ENCODE measurements at regions not wholly inside any gene's neighbourhood (a gene's known extent, or its start where the extent isn't known, plus 50 kb on each side); places are given as distances from the start of the nearest gene placed in this dataset.

DNA sequence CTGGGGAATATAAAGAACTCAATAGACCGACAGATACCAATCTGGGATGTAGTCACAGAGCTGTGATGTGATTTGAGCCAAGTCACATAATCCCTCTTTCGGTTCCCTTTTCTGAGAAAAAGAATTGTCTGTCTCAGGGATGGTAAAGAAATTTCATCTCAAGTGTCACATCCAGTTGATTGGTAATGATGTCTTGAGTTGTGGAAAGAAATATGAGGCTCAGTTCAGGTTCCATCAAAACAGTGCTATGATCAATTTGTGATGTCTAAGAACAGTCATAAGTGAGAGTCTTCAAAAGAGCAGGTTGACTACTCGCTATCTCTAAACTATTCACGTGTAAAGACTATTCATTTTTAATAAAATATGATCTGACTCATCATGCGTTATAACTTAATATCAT is 223.3 kb downstream of the METTL4 start:
- no peak for DNase-seq

DNA sequence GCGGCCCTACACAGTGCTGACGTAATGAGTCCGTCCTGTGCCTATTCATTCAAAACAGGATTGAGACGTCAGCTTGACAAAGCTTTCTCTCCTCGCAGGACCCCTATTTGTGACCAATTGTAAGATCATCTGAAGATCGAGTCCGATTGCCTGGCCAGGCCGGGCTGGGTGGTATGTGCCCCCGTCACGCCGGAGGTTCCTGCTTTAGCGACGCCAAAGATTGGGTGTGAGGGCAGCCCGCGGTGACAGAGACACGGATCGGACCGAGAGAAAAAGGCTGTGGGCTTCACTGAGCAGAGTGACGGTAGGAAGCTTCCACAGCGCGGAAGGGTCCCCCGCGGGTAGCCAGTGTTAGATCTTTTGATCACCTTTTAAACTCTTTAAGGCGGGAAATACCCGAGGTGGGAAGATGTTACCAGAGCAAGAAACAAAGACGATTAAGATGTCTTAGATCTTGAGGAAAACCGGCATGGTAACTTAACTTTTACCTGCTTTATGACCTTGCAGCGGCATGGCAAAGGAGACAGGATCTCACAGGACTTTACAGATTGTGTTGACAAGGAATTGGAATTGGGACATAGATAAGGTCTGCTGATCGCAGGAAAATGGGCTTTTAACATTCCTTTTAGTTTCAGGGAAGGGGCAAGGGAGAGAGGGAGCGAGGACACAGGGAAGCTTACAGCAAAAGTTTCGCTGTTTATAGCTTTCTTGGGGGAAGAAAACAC is 220.0 kb downstream of the METTL4 start:
- DNase-seq, result no peak

DNA sequence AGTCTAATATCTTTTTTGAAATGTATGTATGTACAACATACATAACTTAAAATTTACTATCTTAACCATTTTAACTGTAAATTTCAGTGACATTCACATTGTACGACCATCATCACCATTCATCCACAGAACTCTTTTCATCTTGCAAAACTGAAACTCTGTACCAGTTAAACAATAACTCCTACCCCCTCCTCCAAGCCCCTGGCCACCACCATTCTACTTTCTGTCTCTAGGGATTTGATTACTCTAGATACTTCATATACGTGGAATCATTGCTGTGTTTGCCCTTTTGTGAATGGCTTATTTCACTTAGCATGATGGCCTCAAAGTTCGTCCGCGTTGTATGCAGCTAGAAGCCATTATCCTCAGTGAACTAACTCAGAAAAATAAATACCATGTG is 217.0 kb downstream of the METTL4 start:
- DNase-seq, result no peak

DNA sequence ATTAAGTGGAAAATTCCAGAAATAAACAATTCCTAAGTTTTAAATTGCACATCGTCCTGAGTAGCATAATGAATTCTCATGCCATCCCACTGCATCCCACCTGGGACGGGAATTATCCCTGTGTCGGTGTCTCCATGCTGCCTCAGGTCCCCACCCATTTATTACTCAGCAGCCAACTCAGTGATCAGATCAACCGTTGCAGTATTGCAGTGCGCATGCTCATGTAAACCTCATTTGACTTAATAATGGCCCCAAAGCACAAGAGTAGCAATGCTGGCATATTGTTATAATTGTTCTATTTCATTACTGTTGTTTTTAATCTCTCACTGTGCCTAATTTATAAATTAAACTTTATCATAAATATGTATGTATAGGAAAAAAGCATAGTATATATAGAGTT is 214.4 kb downstream of the METTL4 start:
- DNase-seq, result no peak

DNA sequence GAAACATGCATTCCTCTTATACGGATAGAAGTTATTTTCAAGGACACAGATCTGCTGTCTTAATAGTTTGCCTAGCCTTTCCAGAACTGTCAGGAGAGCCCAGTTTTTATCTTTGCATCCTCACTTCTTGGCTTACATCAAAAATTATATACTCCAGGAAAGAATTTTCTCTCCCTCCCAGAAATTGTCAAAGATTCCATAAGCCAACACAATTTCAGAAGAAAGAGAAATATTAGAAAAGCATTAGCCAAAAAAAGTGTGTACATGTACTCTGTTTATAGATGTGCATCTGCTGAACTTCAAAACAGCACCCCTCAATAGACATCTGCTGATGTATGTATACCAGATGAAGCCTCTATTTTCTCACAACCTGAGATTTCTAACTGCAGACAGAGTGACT is 210.4 kb downstream of the METTL4 start:
- no peak for DNase-seq

DNA sequence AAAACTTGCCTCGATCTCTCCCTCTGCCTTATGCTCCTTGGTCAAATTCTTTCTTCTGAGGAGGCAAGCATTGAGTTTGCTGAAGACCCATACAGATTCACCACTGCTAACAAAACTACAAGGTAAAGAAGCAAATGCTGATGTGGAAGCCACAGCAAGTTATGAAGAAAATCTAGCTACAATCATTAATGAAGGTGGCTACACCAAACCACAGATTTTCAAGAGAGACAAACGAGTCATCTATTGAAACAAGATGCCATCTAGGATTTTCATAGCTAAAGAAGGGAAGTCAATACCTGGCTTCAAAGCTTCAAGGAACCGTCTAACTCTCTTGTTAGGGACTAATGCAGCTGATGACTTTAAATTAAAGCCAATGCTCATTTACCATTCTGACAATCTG is 203.2 kb downstream of the METTL4 start:
- DNase-seq, result no peak

DNA sequence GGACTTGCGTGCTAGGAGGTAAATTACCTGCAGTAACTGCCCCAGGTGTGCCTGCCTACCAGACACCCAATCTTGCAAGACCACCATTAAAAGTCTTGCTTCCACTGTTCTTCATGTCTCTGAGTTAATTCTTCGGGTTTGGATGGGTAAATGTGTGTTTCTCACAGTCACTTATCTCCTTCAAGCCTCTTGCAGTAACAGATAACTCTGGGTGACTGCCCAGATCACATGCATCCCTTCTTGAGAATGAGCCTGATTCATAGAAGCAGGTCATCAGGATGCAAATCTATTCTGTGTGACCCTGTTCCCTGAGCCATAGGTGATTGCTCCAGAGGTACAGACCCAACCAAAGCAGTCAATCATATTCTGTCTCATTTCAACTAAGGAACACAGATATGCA is 194.6 kb downstream of the METTL4 start:
- DNase-seq, result no peak

DNA sequence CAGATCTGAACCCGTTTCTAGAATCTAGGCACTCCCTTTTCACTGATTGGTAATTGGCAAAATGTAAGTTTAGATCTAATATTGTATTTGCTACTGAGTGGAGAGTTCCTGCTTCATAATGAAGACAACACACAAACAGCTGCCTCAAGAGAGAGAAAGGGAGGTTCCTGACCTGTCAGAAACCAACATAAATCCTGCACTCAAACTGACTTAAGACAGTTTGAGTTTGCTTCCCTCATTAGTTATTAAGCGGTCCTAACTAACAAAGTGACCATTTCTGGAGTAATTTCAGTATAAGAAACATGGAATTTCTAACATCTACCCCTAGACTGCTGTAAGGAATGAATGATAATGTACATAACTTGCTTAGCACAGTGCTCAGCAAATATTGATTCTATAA is 191.2 kb downstream of the METTL4 start:
- no peak for DNase-seq

DNA sequence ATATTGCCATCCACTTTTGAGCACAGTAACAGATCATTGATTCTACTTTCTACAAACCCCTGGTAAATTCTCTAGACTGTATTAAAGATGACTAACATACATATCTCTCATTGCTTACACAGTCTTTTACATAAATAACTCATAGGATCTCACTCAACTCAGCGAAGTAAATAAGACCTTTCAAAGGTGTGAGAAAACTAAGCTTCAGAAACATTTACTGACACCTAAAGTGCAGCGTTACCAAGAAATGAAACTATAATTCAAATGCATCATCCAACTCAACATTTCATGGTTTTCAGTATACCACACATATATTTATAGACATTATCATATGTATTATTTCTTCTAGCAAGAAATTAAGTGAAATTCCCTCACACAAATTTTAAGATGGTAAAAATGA is 189.8 kb downstream of the METTL4 start:
- no peak for DNase-seq

DNA sequence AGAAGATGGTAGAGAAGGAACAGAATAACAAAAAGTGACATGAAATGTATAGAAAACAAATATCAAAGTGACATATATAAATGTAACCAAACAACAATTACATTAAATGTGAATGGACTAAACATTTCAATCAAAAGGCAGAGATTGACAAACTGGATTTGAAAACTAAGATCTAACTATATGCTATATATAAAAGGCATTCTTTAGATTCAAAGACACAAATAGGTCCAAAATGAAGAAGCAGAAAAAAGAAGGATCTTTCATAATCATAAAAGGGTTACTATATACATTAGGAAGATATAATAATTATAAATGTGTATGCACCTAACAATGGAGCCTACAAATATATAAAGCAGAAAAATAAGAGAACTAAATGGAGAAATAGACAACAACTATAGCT is 183.7 kb downstream of the METTL4 start:
- DNase-seq, result no peak

DNA sequence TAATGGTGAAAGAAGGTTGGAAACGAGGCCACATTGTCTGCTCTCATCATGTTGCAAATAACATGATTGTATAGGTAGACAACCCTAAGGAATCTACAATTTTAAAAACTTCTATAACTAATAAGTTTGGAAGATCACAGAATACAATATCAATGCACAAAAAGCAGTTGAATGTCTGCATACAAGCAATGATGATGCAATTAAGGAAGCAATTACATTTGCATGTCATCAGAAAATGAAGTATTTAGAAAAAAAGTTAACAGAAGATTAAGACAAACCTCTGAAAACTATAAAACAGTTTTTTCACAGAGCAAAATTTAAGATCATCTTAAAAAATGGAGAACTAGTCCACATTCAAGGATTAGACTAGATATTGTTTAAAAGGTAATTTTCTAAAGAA is 181.1 kb downstream of the METTL4 start:
- no peak for DNase-seq

DNA sequence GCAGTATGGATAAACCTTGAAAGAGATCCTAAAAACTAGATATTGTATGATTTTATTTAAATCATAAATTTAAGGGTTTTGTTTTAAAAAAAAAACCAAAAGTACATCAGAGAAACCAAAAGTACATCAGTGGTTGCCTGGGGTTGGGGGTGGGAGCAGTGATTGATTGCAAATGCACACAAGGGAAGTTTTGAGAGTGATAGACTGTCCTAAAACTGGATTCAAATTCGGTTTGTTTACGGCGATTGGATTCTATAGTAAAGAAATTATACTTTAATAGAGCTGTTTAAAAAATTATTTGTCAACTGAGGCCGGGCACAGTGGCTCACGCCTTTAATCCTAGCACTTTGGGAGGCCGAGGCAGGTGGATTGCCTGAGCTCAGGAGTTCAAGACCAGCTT is 179.8 kb downstream of the METTL4 start:
- DNase-seq, result no peak

DNA sequence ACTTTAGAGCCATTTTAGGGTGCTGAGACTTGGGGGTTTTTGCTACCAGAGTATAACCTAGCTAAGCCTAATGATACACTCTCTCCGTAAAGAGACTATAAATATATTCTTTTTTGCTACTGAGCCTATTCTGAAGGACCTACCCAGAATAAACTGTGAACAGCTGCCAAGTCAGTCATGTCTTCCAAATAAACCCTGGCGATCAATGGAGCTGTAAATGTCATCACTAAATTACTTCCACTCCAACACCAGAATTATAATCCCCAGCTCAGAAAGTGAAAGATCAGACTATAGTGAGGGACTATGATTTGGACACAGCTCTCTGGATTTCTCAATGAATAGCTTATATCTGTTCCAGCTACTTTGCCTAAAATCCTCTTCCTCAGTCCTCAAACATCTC is 178.9 kb downstream of the METTL4 start:
- no peak for DNase-seq

DNA sequence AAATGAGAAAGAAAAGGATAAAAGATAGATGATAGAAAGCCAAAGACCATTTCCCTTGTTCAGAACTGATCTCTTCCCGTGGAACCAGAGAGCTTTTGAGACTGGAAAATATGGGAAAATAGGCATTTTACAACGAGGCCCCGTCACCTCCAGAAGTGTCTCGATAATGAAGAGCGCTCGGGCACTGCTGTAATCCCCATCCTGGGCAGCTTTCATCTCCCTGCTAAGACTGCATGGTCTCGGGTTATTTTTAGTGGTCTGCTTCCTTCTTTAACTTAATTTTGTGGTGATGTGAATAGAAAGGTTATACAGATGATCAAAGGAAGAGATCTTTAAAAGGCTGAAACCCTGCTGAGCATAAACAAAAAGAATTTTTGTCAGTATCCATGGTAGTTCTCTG is 176.6 kb downstream of the METTL4 start:
- DNase-seq, result no peak

DNA sequence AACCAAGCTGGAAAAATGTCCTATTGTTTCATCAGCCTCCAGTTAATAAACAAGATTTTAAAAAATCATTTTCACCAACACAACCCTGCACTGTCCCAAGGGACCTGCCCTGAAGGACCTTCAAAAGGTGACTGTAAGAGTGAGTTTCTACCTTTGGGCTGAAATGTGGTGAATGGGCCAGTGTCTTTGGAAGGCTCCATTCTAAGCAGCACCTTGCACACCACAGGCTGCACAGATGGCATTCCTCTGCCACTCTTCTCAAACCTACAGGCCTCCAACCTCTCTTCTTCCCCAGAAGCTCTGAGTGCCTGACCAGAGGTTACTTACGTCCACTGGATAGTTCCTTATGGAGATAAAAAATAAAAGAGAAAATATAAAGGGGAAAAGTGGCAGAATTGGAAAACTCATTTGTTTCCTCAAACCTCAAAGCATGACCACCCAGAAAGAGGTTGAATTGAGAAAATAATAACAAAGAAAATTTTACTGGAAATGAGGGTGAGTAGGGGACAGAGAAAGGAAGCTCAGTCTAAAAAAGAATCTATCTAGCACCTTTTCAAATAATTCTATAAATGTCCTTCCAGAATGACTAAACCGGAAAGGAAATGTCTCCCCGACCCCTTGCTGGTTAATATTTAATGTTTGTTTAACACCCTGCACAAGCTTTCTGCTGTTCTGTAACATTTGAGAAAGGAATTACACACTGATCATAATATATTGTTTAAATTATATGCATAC is 175.7 kb downstream of the METTL4 start:
- no peak for DNase-seq

DNA sequence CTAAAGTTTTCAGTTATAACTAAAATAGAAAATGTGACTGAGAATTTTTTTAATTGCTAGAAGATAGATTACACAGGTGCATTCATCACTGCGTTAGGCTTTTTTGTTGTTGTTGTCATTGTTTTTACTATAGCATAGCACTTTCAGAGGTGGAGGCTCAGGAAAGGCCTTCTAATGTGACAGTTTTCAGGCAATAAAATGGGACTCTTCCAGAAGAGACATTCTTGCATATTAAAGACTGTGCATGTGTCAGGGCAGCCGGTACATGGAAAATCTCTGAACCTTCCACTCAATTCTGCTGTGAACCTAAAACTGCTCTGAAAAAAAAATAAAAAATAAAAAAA is 175.2 kb downstream of the METTL4 start:
- DNase-seq, result no peak

DNA sequence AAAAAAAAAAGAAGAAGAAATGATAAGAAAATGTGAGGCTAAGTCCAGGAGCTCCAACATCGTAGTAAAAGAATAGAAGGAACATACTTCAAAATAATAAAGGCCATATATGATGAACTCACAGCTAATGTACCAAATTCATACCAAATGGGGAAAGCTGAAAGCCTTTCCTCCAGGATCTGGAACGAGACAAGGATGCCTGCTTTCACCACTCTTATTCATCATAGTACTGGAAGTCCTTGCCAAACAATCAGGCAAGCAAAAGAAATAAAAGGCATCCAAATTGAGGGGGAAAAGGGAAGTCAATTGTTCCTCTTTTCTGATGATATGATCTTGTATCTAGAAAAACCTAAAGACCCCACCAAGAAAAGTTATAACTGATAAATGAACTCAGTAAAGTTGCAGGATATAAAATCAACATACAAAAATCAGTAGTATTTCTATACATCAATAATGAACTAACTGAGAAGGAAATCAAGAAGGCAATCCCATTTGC is 170.6 kb downstream of the METTL4 start:
- no peak for DNase-seq

DNA sequence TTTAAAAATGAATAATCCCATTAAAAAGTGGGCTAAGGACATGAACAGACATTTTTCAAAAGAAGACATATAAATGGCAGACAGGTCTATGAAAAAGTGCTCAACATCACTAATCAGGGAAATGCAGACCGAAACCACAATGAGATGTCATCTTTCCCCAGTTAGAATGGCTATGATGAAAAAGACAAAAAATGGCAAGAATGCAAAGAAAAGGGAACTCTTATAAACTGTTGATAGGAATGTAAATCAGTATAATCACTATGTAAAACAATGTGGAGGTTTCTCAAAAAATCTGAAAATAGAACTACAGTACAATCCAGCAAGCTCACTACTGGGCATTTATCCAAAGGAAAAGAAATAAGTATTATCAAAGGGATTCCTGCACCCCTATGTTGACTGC is 169.2 kb downstream of the METTL4 start:
- DNase-seq, result no peak

DNA sequence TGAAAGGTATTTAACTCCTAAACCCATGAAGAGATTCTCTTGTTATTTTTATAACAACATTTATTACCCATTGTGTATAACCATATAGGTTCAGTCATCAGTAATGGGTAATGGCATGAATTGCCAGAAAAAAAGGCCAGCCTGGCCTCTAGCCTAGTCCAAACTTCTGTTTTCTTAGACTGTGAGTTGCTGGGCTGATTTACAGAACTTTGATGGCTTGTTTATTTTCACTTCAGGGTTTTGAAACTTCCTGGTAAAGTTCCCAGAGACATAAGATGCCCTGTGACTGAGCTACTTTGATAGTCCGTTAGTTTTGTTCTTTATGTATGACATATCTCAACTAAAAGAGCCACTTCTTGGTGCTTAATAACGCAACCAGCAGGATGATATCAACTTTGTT is 164.8 kb downstream of the METTL4 start:
- DNase-seq, result no peak

DNA sequence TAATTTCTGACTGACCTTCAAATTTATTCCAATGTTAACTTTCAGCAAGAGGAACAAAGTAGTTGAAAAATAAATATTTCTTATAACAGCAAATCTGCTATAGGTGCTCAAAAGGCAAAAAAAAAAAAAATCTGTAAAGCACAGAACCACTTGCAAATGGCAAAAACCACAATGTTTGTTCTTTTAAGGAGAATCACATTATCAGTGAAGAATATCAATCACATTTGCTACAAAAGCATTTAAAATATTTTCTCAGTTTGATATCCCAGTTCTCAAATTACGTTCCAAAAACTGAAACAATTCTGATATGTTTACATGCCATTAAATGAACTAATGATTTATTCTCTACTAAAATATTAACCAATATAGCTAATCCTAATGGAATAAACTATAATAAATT is 163.3 kb downstream of the METTL4 start:
- no peak for DNase-seq

DNA sequence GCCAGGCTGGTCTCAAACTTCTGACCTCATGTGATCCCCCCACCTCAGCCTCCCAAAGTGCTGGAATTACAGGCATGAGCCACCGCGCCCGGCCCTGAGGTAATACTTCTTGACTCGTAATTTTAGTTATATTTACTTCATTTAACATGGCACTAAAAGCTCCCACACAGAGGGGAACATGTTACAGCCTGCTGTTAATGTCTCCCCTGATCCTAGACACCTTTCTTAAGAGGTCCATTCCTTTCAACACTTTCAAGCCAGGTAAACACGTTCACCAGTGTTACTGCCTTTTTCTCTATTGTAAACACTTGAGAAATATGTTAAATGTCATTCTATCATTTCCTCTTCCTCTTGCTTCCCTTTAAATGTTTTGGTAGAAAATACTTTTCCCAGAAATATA is 161.4 kb downstream of the METTL4 start:
- no peak for DNase-seq

DNA sequence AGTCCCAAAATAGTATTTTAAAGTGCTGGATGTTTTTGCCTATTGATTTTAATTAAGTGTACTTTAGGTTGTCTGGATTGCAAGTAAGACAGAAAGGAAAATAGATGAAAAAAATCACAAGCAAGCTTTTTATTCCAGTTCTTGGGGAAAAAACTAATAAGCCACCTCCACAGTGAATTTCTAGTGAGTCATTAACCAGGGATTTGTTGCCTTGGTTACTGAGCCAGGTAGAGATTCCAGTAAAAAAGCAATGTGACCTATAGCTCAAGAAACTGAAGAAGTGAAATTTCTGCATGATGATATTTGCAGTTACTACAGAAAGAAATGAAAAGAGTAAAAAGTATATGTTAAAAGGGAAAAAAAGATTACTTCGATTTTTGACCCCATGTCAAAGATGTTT is 160.6 kb downstream of the METTL4 start:
- no peak for DNase-seq

DNA sequence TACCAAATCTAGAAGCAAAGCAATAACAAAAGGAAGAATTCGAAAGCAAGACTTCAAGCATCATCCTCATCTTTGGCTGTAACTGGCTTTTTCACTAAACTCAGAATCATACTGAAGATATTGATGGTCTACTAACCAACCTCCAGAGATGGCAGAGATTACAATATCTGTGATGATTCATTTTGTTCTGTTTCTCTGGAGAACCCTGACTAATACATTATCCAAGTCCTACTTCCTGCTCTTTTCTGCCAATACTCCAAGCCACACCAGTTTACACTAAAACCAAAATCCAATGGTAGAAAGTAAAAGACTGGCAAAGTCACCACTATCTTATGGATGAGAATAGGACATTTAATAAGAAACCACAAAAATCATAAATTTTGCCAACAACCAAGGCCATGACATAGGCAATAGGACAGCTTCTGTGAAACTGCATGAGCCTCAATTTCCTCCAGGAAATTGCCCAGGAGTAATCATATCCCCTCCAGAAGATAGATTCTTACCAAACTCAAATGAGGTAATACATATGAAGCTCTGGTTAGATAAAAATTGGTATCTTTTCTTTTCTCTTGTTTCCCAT is 159.8 kb downstream of the METTL4 start:
- no peak for DNase-seq

DNA sequence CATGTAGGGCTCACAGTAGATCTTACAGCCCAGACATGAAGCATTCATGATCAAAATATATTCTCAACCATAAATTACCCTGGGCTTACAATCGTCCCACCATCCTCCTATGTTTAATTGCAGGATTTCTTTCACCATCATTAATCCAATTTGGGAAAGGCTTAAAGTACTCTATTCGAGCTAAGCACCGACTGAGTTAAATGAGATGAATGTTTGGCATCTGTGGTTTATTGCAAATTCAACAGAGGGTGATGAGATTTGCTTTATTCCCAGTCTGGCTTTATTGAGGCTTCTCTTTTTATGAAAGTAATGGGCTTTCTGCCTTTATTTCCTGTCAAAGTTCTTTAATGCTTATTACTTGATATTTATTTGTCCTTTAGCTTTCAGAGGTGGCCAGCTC is 159.0 kb downstream of the METTL4 start:
- DNase-seq, result no peak
